SK-N-MC (cell line): ENCODE measurements at regions not wholly inside any gene's neighbourhood (a gene's known extent, or its start where the extent isn't known, plus 50 kb on each side); places are given as distances from the start of the nearest gene placed in this dataset.

Experiments used
- EZH2 ChIP-seq: fragments of 200-600 bp; sonication (generic); IDR thresholded peaks from one replicate; pipeline ENCODE4 v1.6.1; 2017; ENCODE audit warnings: antibody characterized with exemption
- POLR2AphosphoS5 ChIP-seq: IDR thresholded peaks from 2 replicates; pipeline ENCODE4 v1.6.1; 2012; ENCODE audit warnings: mild to moderate bottlenecking, low read depth, low read length, borderline replicate concordance

DNA sequence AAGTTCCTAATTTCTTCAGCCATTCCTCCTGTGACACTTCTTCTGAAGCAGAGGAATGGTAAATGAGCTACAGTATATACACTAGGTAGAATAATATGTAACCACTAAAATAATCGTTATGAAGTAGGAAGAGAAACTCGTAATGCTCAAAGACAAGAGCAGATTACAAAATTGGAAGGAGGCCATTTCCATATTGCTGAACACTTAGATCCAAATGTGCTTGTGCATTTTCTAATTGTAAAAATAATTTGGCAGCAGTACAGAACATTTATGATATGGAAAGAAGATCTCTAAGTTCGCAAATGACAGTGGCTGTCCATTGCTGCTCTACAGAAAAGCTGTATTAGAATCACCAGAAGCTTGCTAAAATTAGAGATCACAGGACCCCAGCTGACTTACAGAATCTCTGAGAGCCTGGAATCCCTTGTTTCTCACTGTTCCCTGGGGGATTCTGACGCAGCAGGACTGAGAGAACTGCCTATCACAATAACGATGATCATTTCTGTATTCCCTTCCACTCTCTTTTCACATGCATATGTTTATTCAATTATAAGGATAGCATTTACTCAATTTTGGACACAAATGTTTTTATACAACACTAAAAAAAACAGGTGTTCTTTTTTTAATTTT, 242.1 kb downstream of the OMA1 start:
- TF ChIP-seq EZH2 (no peak), POLR2AphosphoS5 (no peak)
